H1 (cell line): ENCODE measurements at regions not wholly inside any gene's neighbourhood (a gene's known extent, or its start where the extent isn't known, plus 50 kb on each side); places are given as distances from the start of the nearest gene placed in this dataset.

ENCODE experiments used
- CTCF ChIA-PET: fragments of 300-600 bp; sonication (Branson Sonifier 250); formaldehyde crosslinking; loops from one replicate; lab custom pipeline; 2021; ENCODE audit not compliant: partially characterized antibody; lab: Charles Lee
- POLR2A ChIA-PET: fragments of 300-600 bp; sonication (Branson Sonifier 250); formaldehyde crosslinking; loops from one replicate; lab custom pipeline; 2021; ENCODE audit warnings: inconsistent platforms; ENCODE audit not compliant: partially characterized antibody; lab: Charles Lee
- DNase-seq, 2 experiments: peaks; one replicate each; pipeline versions ENCODE4 v3.0.0 to v3.0.0-alpha.2; 2010 to 2022; ENCODE audit warnings: low spot score in 2 of 2, low read depth in 1 of 2, mixed read lengths in 1 of 2
- FAIRE-seq: peaks from 2 replicates; lab custom pipeline; 2011; peaks lifted over from hg19 to GRCh38; lab: Jason Lieb, UNC
- H2AFZ ChIP-seq: 2 replicates; pipeline ENCODE4 v1.8.1; 2012; ENCODE audit warnings: low read length, inconsistent platforms
- H2AK5ac ChIP-seq: 2 replicates; pipeline ENCODE4 v1.6.1; 2013; ENCODE audit warnings: low read depth, low read length
- H2BK120ac ChIP-seq: replicated peaks from 2 replicates; pipeline ENCODE3; 2013; ENCODE audit warnings: low read depth, low read length, inconsistent platforms
- H2BK12ac ChIP-seq: 2 replicates; pipeline ENCODE4 v1.6.1; 2013; ENCODE audit warnings: low read depth, low read length
- H2BK15ac ChIP-seq: 2 replicates; pipeline ENCODE4 v1.6.1; 2013; ENCODE audit warnings: low read length
- H2BK20ac ChIP-seq: 2 replicates; pipeline ENCODE4 v1.6.1; 2013; ENCODE audit warnings: low read length
- H2BK5ac ChIP-seq: 2 replicates; pipeline ENCODE4 v1.6.1; 2013; ENCODE audit warnings: low read depth, low read length
- H3K14ac ChIP-seq: 2 replicates; pipeline ENCODE4 v1.6.1; 2013; ENCODE audit warnings: inconsistent platforms; ENCODE audit not compliant: insufficient read length
- H3K18ac ChIP-seq: 2 replicates; pipeline ENCODE4 v1.6.1; 2013; ENCODE audit warnings: low read length; ENCODE audit errors: extremely low read depth
- H3K23ac ChIP-seq: 2 replicates; pipeline ENCODE4 v1.6.1; 2013; ENCODE audit warnings: inconsistent platforms; ENCODE audit not compliant: insufficient read length
- H3K23me2 ChIP-seq: 2 replicates; pipeline ENCODE4 v1.6.1; 2013; ENCODE audit warnings: low read depth, low read length
- H3K27ac ChIP-seq: 2 replicates; pipeline ENCODE4 v1.6.1; 2011; ENCODE audit warnings: low read depth, low read length, inconsistent platforms
- H3K27me3 ChIP-seq, 4 experiments: replicated peaks in 1 of 4; 1 replicate in 1 of 4; 2 replicates in 3 of 4; pipeline versions ENCODE4 v1.6.1 to v1.8.1; 2011 to 2013; ENCODE audit warnings: low read length in 3 of 4, mild to moderate bottlenecking in 3 of 4, inconsistent platforms in 2 of 4, mixed read lengths in 2 of 4, moderate library complexity in 1 of 4; ENCODE audit not compliant: control insufficient read depth in 3 of 4, insufficient read depth in 3 of 4; ENCODE audit errors: extremely low read depth in 1 of 4
- H3K36me3 ChIP-seq, 4 experiments: 2 replicates each; pipeline versions ENCODE4 v1.6.1 to v1.8.1; 2011 to 2013; ENCODE audit warnings: mild to moderate bottlenecking in 4 of 4, low read length in 3 of 4, moderate library complexity in 2 of 4, control low read depth in 1 of 4, inconsistent platforms in 1 of 4; ENCODE audit not compliant: insufficient read depth in 4 of 4, control insufficient read depth in 2 of 4
- H3K4ac ChIP-seq: replicated peaks from 2 replicates; pipeline ENCODE3; 2013; ENCODE audit warnings: low read length, low read depth, mixed read lengths, inconsistent platforms; ENCODE audit not compliant: insufficient read length
- H3K4me1 ChIP-seq, 4 experiments: replicated peaks in 1 of 4; 1 replicate in 1 of 4; 2 replicates in 3 of 4; pipeline versions ENCODE4 v1.6.1 to v1.8.1; 2011 to 2013; ENCODE audit warnings: low read length in 3 of 4, inconsistent platforms in 2 of 4, mixed read lengths in 1 of 4; ENCODE audit not compliant: insufficient read depth in 4 of 4, control insufficient read depth in 3 of 4
- H3K4me2 ChIP-seq, 2 experiments: 2 replicates each; pipeline versions ENCODE4 v1.6.1 to v1.8.1; 2011 to 2013; ENCODE audit warnings: low read depth in 2 of 2, low read length in 2 of 2, control low read depth in 1 of 2, inconsistent platforms in 1 of 2, mild to moderate bottlenecking in 1 of 2; ENCODE audit not compliant: insufficient read depth in 1 of 2
- H3K4me3 ChIP-seq, 4 experiments: fragments of 200-600, 300-600 bp in 1 of 4; sonication (generic), shearing (Covaris generic), sonication (Bioruptor Twin) in 1 of 4; 2 replicates each; pipeline versions ENCODE4 v1.5.1 to v1.8.1; 2011 to 2016; ENCODE audit warnings: low read length in 4 of 4, low read depth in 3 of 4, control low read depth in 2 of 4, inconsistent platforms in 2 of 4, mild to moderate bottlenecking in 2 of 4, mixed read lengths in 1 of 4, moderate library complexity in 1 of 4; ENCODE audit not compliant: insufficient read depth in 2 of 4; ENCODE audit errors: extremely low read depth in 1 of 4
- H3K56ac ChIP-seq: replicated peaks from 2 replicates; pipeline ENCODE3; 2013; ENCODE audit warnings: low read depth, mild to moderate bottlenecking, mixed read lengths, low read length, inconsistent platforms; ENCODE audit not compliant: insufficient read length
- H3K79me1 ChIP-seq: 2 replicates; pipeline ENCODE4 v1.6.1; 2013; ENCODE audit warnings: low read depth, low read length, control low read depth
- H3K79me2 ChIP-seq, 2 experiments: 2 replicates each; pipeline versions ENCODE4 v1.6.1 to v1.8.1; 2012 to 2013; ENCODE audit warnings: low read length in 2 of 2, mild to moderate bottlenecking in 2 of 2, inconsistent platforms in 1 of 2; ENCODE audit not compliant: insufficient read depth in 2 of 2, control insufficient read depth in 1 of 2
- H3K9ac ChIP-seq, 4 experiments: replicated peaks in 1 of 4; 1 replicate in 1 of 4; 2 replicates in 3 of 4; pipeline versions ENCODE4 v1.6.1 to v1.8.1; 2011 to 2013; ENCODE audit warnings: low read depth in 3 of 4, low read length in 3 of 4, control low read depth in 2 of 4, mild to moderate bottlenecking in 2 of 4, moderate library complexity in 2 of 4, inconsistent platforms in 1 of 4; ENCODE audit errors: extremely low read depth in 1 of 4
- H3K9me3 ChIP-seq, 2 experiments: 2 replicates each; pipeline versions ENCODE4 v1.6.1 to v1.8.1; 2012 to 2013; ENCODE audit warnings: mild to moderate bottlenecking in 2 of 2, moderate library complexity in 2 of 2, control low read depth in 1 of 2, inconsistent platforms in 1 of 2, low read depth in 1 of 2, low read length in 1 of 2, mixed read lengths in 1 of 2; ENCODE audit not compliant: insufficient read depth in 2 of 2
- H4K20me1 ChIP-seq, 2 experiments: replicated peaks in 1 of 2; 2 replicates each; pipeline versions ENCODE3 to v1.8.1; 2011 to 2013; ENCODE audit warnings: inconsistent platforms in 2 of 2, low read length in 2 of 2, mild to moderate bottlenecking in 1 of 2; ENCODE audit not compliant: insufficient read depth in 2 of 2, control insufficient read depth in 1 of 2
- H4K5ac ChIP-seq: 2 replicates; pipeline ENCODE4 v1.6.1; 2013; ENCODE audit warnings: low read length, low read depth, mixed read lengths, inconsistent platforms; ENCODE audit not compliant: insufficient read length
- H4K8ac ChIP-seq: 2 replicates; pipeline ENCODE4 v1.8.0; 2013; ENCODE audit warnings: mild to moderate bottlenecking, moderate library complexity, low read length, inconsistent platforms; ENCODE audit not compliant: insufficient read depth; ENCODE audit errors: extremely low read depth
- H4K91ac ChIP-seq: replicated peaks from 2 replicates; pipeline ENCODE3; 2013; ENCODE audit warnings: low read length, mixed read lengths, inconsistent platforms; ENCODE audit not compliant: insufficient read length
- BRCA1 ChIP-seq: IDR thresholded peaks from 2 replicates; pipeline ENCODE4 v1.6.1; 2012; ENCODE audit warnings: low read depth, low read length, improper control_type of control experiment
- CEBPB ChIP-seq: IDR thresholded peaks from 2 replicates; pipeline ENCODE4 v1.6.1; 2012; ENCODE audit warnings: low read depth, low read length
- CHD2 ChIP-seq: IDR thresholded peaks from 2 replicates; pipeline ENCODE4 v1.6.1; 2012; ENCODE audit warnings: low read length, improper control_type of control experiment
- CREB1 ChIP-seq: IDR thresholded peaks from 2 replicates; pipeline ENCODE4 v1.6.1; 2012; ENCODE audit warnings: inconsistent platforms
- CTBP2 ChIP-seq: IDR thresholded peaks from 2 replicates; pipeline ENCODE4 v1.7.0; 2011; ENCODE audit warnings: borderline replicate concordance, mild to moderate bottlenecking, moderate library complexity, mixed read lengths, low read length; ENCODE audit not compliant: insufficient read depth, insufficient read length
- EGR1 ChIP-seq: IDR thresholded peaks from 2 replicates; pipeline ENCODE4 v1.6.1; 2011; ENCODE audit warnings: low read depth, low read length, borderline replicate concordance
- EP300 ChIP-seq, 2 experiments: IDR thresholded peaks; 1 replicate in 1 of 2; 2 replicates in 1 of 2; pipeline ENCODE4 v1.6.1; 2011 to 2012; ENCODE audit warnings: low read depth in 2 of 2, low read length in 2 of 2, mild to moderate bottlenecking in 2 of 2, borderline replicate concordance in 1 of 2, inconsistent platforms in 1 of 2, moderate library complexity in 1 of 2
- EZH2 ChIP-seq: fragments of 200-600 bp; sonication (generic); IDR thresholded peaks from 2 replicates; pipeline ENCODE4 v1.7.1; 2012; ENCODE audit warnings: low read depth, mild to moderate bottlenecking, moderate library complexity, low read length, inconsistent platforms; ENCODE audit not compliant: severe bottlenecking
- JUND ChIP-seq: IDR thresholded peaks from 2 replicates; pipeline ENCODE4 v1.6.1; 2011; ENCODE audit warnings: mild to moderate bottlenecking, improper control_type of control experiment, low read length
- KDM5A ChIP-seq: fragments of 200-600 bp; IDR thresholded peaks from 2 replicates; pipeline ENCODE4 v1.7.1; 2012; ENCODE audit warnings: mild to moderate bottlenecking, low read length, inconsistent platforms, mixed read lengths
- MAFK ChIP-seq: IDR thresholded peaks from 2 replicates; pipeline ENCODE4 v1.6.1; 2012; ENCODE audit warnings: low read depth, mild to moderate bottlenecking, improper control_type of control experiment, low read length
- POLR2A ChIP-seq, 2 experiments: IDR thresholded peaks; 1 replicate in 1 of 2; 2 replicates in 1 of 2; pipeline ENCODE4 v1.6.1; 2011; ENCODE audit warnings: low read depth in 2 of 2, low read length in 2 of 2, mild to moderate bottlenecking in 2 of 2; ENCODE audit errors: control extremely low read depth in 1 of 2
- RFX5 ChIP-seq: IDR thresholded peaks from 2 replicates; pipeline ENCODE4 v1.6.1; 2011; ENCODE audit warnings: low read depth, low read length, improper control_type of control experiment, borderline replicate concordance
- RXRA ChIP-seq: IDR thresholded peaks from 2 replicates; pipeline ENCODE4 v1.6.1; 2011; ENCODE audit warnings: low read depth, mild to moderate bottlenecking, low read length, moderate library complexity; ENCODE audit not compliant: insufficient read depth
- SP4 ChIP-seq: IDR thresholded peaks from 2 replicates; pipeline ENCODE4 v1.6.1; 2012; ENCODE audit warnings: low read length, inconsistent platforms
- WGBS, 2 experiments: shearing (Covaris generic) in 1 of 2; methylation state at CpG; one replicate each; pipeline versions ENCODE4 v1.1.6 to v1.1.7; 2013 to 2015; ENCODE audit warnings: low lambda C conversion rate in 2 of 2, mixed read lengths in 2 of 2, inconsistent platforms in 1 of 2, low coverage in 1 of 2, missing lambda C conversion rate in 1 of 2; ENCODE audit not compliant: insufficient replicate concordance in 2 of 2, insufficient coverage in 1 of 2, insufficient read length in 1 of 2; ENCODE audit errors: extremely low coverage in 1 of 2, missing lambda C conversion rate in 1 of 2; 5-methylcytosine and 5-hydroxymethylcytosine counted together

DNA sequence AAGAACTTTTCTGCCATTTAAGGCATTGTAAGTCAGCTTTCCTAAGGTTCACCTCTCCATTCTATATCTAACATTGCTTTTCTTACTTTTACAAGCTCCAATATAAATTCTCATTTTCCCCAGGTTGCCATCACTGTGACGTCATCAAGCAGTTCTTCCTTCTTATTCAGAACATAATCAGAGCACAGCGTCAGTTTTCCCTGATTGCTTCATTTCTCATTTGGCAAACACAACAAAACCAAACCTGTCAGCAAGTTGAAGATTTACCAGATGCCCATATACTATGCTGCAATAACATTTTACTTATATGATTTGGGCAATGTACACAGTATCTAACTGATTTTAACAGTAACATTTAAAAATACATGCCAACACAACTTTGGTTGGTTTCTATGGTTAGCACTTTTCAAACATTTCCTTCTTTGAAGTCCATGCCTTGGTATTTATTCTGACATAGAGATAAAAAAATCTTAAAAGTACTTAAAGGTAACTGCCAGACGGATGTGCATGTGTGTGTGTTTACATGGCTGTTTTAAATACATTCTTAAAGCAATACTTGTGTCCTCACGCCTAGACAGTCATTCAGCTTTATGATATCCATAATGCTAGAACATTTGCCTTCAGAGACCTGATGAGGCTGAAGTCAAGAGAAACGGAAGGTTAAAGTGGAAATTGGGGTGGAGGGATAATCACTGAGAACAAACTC, 264.0 kb downstream of the KLF12 start:
- Histone ChIP-seq H3K14ac (no peak overlapping the region), H3K23me2 (peaks cover 2% of the 10 kb centered on the region; the same call in 1 of the 2 replicates), H4K5ac (no peak overlapping the region), H3K4ac (no peak overlapping the region), H4K8ac (no peak overlapping the region), H3K79me2 (no peaks in the 10 kb centered on the region), H3K27ac (no peak overlapping the region), H2BK15ac (no peak overlapping the region), H2BK12ac (no peak overlapping the region), H3K79me1 (no peaks in the 10 kb centered on the region), H2BK5ac (no peak overlapping the region), H3K18ac (no peak overlapping the region), H3K9me3 (no peaks in the 10 kb centered on the region), H3K56ac (no peak overlapping the region), H2AFZ (no peak overlapping the region), H2AK5ac (no peak overlapping the region), H3K36me3 (no peaks in the 10 kb centered on the region), H3K4me1 (peaks cover 3 to 9% (median 5%) of the 10 kb centered on the region in 4 experiments; a peak in 4 of 7 replicates), H2BK20ac (no peak overlapping the region), H3K4me3 (no peak overlapping the region), H4K20me1 (no peaks in the 10 kb centered on the region), H3K27me3 (no peaks in the 10 kb centered on the region), H3K23ac (no peak overlapping the region), H2BK120ac (no peak overlapping the region), H4K91ac (no peak overlapping the region), H3K4me2 (peak overlapping the region in 1 of 2 experiments; percentile 47; a peak in 1 of 4 replicates), H3K9ac (no peak overlapping the region)
- DNase-seq (no peak), FAIRE-seq (no peak)
- 90% methylated on average over 5 of the region's 5 CpGs; no CpG with 5 or more reads in 1 of the 2 experiments for WGBS, 2 experiments
- ChIA-PET POLR2A (no interaction called here), CTCF (interaction anchor here (0.7 kb wide), 1 partner anchor 12 kb away, joined by 3 read pairs; no protein-coding TSS in a partner anchor)
- TF ChIP-seq CREB1: no peak
- TF ChIP-seq RXRA: no peak
- TF ChIP-seq EZH2: no peak
- TF ChIP-seq EGR1: no peak
- TF ChIP-seq CEBPB: no peak
- TF ChIP-seq EP300 (IDR thresholded peaks at IDR 0.05; ENCODE audit: borderline replicate concordance in 1 of 2, low read depth in 2 of 2, low read length in 2 of 2): no peak
- no peak for TF ChIP-seq JUND
- TF ChIP-seq RFX5: no peak
- no peak for TF ChIP-seq POLR2A (IDR thresholded peaks at IDR 0.05; ENCODE audit: control extremely low read depth in 1 of 2, low read depth in 2 of 2, low read length in 2 of 2)
- no peak for TF ChIP-seq CTBP2
- no peak for TF ChIP-seq BRCA1
- TF ChIP-seq MAFK: no peak
- TF ChIP-seq CHD2: no peak
- TF ChIP-seq SP4: no peak
- no peak for TF ChIP-seq KDM5A
